ENCODE measurements at regions not wholly inside any gene's neighbourhood (a gene's known extent, or its start where the extent isn't known, plus 50 kb on each side); places are given as distances from the start of the nearest gene placed in this dataset.

DNA sequence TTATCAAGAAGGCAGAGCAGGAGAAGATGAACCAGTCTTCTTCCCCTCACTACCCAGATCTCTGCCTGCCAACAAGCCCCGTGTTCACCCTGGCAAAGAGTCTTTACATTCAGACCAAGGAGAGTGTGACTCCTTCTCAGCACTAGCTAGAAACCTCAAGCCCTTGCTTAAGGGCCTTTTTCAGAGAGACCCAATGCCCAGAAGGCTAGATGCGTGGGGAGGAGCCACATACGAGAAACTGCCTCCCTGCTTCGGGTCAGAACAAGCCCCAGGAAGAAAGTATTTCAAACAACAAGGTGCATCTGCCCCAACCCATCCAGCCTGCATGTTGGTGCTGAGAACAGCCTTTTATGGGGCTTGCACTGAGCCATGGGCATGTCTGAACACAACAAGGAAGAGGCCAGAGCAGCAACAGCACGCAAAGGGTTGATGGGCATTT lies 152.7 kb upstream of the CAMK1G start:
- TF ChIP-seq, protein P1, sequence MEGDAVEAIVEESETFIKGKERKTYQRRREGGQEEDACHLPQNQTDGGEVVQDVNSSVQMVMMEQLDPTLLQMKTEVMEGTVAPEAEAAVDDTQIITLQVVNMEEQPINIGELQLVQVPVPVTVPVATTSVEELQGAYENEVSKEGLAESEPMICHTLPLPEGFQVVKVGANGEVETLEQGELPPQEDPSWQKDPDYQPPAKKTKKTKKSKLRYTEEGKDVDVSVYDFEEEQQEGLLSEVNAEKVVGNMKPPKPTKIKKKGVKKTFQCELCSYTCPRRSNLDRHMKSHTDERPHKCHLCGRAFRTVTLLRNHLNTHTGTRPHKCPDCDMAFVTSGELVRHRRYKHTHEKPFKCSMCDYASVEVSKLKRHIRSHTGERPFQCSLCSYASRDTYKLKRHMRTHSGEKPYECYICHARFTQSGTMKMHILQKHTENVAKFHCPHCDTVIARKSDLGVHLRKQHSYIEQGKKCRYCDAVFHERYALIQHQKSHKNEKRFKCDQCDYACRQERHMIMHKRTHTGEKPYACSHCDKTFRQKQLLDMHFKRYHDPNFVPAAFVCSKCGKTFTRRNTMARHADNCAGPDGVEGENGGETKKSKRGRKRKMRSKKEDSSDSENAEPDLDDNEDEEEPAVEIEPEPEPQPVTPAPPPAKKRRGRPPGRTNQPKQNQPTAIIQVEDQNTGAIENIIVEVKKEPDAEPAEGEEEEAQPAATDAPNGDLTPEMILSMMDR (IDR thresholded peaks at IDR 0.05; ENCODE audit: low read depth, low read length): no peak
- no peaks in the 10 kb centered on the region for H3K36me3 ChIP-seq
- H3K9me3 ChIP-seq (ENCODE audit: severe bottlenecking): no peaks in the 10 kb centered on the region
- DNase-seq: no peak
- no peak overlapping the region for H3K27ac ChIP-seq
- H3K4me3 ChIP-seq (ENCODE audit: low read depth, low read length): no peak overlapping the region
- H3K27me3 ChIP-seq (ENCODE audit: insufficient read depth, low read depth, severe bottlenecking): peaks cover 66% of the 10 kb centered on the region

DNA sequence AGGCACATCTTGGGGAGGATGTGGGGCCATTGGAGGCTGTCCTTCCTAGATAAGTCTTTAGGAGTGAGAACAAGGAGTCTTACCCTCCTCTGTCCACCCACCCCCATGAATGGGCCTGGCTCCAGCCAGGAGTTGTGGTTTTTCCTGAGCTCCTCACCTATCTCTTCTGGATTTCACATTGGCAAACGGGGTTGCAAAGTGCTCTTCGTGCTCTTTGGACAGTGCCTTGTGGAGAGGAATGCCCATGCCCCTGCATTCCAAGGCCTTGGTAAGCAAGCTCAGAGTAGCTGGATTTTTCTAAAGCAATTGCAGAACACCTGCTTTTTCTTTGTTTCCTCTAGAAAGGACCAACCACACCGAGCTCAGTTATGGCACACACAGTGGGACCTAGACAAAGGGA lies 152.1 kb upstream of the CAMK1G start:
- no peaks in the 10 kb centered on the region for H3K9me3 ChIP-seq (ENCODE audit: severe bottlenecking)
- TF ChIP-seq, protein P1 (IDR thresholded peaks at IDR 0.05; ENCODE audit: low read depth, low read length): no peak
- no peak for DNase-seq
- H3K4me3 ChIP-seq (ENCODE audit: low read depth, low read length): no peak overlapping the region
- no peak overlapping the region for H3K27ac ChIP-seq
- peaks cover 65% of the 10 kb centered on the region for H3K27me3 ChIP-seq (ENCODE audit: insufficient read depth, low read depth, severe bottlenecking)
- no peaks in the 10 kb centered on the region for H3K36me3 ChIP-seq

DNA sequence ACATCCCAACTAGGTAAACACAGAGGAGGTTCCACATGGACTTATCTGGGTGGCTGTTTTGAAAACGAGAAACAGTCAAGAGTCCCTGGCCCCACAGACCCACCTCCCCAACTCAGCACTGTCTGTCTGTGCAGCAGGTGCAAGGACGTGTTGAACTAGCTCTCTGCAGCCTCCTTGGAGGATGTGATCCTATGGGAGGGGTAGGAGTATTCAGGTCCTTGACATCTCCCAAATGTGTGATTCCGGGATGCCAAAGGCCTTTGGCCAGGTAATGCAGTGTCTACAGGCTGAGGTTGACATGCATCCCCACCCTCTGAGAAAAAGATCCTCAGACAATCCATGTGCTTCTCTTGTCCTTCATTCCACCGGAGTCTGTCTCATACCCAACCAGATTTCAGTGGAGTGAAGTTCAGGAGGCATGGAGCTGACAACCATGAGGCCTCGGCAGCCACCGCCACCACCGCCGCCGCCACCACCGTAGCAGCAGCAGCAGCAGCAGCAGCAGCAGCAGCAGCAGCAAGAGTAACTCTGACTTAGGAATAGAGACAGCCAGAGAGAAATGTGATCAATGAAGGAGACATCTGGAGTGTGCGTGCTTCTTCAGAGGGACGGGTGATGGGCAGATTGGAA lies 151.6 kb upstream of the CAMK1G start:
- no peaks in the 10 kb centered on the region for H3K9me3 ChIP-seq (ENCODE audit: severe bottlenecking)
- no peaks in the 10 kb centered on the region for H3K36me3 ChIP-seq
- no peak overlapping the region for H3K27ac ChIP-seq
- DNase-seq: no peak
- H3K4me3 ChIP-seq (ENCODE audit: low read depth, low read length): no peak overlapping the region
- peaks cover 61% of the 10 kb centered on the region for H3K27me3 ChIP-seq (ENCODE audit: insufficient read depth, low read depth, severe bottlenecking)
- TF ChIP-seq, protein P1 (IDR thresholded peaks at IDR 0.05; ENCODE audit: low read depth, low read length): no peak

DNA sequence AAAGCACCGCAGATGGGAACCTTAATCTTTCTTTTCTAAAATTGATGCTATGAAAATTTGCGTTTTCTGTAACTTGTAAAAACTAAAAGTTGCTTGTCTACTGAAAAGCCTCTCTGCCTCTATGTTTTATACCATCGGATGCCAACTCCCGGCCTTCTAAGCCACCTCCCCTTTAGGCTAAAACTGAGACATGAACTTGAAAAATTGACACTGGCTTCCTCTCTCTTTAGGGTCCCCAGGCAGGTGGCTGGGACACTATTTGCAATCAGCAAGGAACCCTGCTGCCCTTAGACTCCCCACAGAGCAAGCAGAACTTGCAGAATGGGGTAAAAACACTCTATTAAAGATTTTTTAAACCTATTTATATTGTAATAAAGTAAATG lies 151.1 kb upstream of the CAMK1G start:
- H3K27ac ChIP-seq: no peak overlapping the region
- H3K4me3 ChIP-seq (ENCODE audit: low read depth, low read length): no peak overlapping the region
- H3K36me3 ChIP-seq: no peaks in the 10 kb centered on the region
- H3K9me3 ChIP-seq (ENCODE audit: severe bottlenecking): no peaks in the 10 kb centered on the region
- TF ChIP-seq, protein P1 (IDR thresholded peaks at IDR 0.05; ENCODE audit: low read depth, low read length): no peak
- peaks cover 58% of the 10 kb centered on the region for H3K27me3 ChIP-seq (ENCODE audit: insufficient read depth, low read depth, severe bottlenecking)
- DNase-seq: no peak

DNA sequence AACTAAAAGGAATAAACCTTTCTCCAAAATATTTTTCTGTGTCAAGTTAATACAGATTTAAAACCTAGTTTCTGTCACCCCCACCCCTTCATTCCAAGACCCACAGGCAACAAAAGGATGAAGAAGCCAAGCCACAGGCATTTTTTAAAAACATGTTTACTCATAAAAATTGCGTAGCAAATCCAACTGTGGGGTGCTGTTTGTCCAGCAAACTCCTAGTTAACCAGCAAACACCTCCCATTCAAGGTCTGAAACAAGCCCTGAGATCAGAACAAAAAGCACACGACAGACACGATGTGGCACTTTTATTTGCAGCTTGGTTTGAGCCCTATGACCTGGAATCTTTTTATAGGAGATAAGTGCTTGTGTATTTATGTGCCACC lies 149.9 kb upstream of the CAMK1G start:
- H3K27me3 ChIP-seq (ENCODE audit: insufficient read depth, low read depth, severe bottlenecking): peaks cover 60% of the 10 kb centered on the region
- H3K27ac ChIP-seq: no peak overlapping the region
- no peaks in the 10 kb centered on the region for H3K36me3 ChIP-seq
- no peak overlapping the region for H3K4me3 ChIP-seq (ENCODE audit: low read depth, low read length)
- TF ChIP-seq, protein P1 (IDR thresholded peaks at IDR 0.05; ENCODE audit: low read depth, low read length): no peak
- DNase-seq: no peak
- H3K9me3 ChIP-seq (ENCODE audit: severe bottlenecking): no peaks in the 10 kb centered on the region

DNA sequence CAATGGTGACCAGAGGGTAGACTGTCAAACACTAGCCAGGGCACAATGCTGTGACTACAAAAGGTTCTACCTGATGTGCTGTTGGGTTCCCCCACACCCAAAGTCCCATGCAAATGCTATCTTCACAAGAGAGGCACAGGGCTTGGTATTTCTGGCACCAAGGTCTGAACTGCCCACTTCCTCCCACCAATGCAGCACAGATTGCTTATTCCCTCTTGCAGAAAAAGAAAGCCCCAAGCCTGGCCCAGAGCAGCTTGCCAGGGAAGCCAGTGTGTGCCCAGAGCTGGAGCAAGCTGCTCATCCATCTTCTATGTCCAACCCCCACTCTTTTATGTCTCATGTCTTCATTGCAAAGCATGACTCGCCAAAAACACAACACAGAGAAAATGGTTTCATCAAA lies 149.4 kb upstream of the CAMK1G start:
- Histone ChIP-seq H3K4me3 (ENCODE audit: low read depth, low read length) (no peak overlapping the region), H3K36me3 (no peaks in the 10 kb centered on the region), H3K27ac (no peak overlapping the region), H3K9me3 (ENCODE audit: severe bottlenecking) (no peaks in the 10 kb centered on the region), H3K27me3 (ENCODE audit: insufficient read depth, low read depth, severe bottlenecking) (peaks cover 63% of the 10 kb centered on the region)
- DNase-seq: no peak
- TF ChIP-seq, protein P1 (IDR thresholded peaks at IDR 0.05; ENCODE audit: low read depth, low read length): no peak

Data from WERI-Rb-1 (cell line).